ENCODE measurements at regions not wholly inside any gene's neighbourhood (a gene's known extent, or its start where the extent isn't known, plus 50 kb on each side); places are given as distances from the start of the nearest gene placed in this dataset.

GRCh38 chr3:116639641-116640040 is 69.9 kb upstream of the TUSC7 start:
- DNase-seq (ENCODE audit: low spot score), result no peak
- FAIRE-seq, result no peak

- no peak for FAIRE-seq
- no peak for DNase-seq (ENCODE audit: low spot score)
Observed at GRCh38 chr3:116640109-116640508, 69.5 kb upstream of the TUSC7 start.

- no peak for FAIRE-seq
Observed at GRCh38 chr3:116643001-116643400, 66.6 kb upstream of the TUSC7 start.

GRCh38 chr3:116647996-116648395 is 61.6 kb upstream of the TUSC7 start:
- no peak for DNase-seq (ENCODE audit: low spot score)
- no peak for FAIRE-seq

More at GRCh38 chr3:116643001-116643400, 66.6 kb upstream of the TUSC7 start:
- DNase-seq (ENCODE audit: low spot score), result no peak

All from RCC 7860 (cell line).